Neural progenitor cell (in vitro differentiated cells): ENCODE measurements at regions not wholly inside any gene's neighbourhood (a gene's known extent, or its start where the extent isn't known, plus 50 kb on each side); places are given as distances from the start of the nearest gene placed in this dataset.

Source experiments
- EZH2 ChIP-seq: fragments of 200-600 bp; sonication (generic); IDR thresholded peaks from 2 replicates; pipeline ENCODE4 v1.6.1; 2017; ENCODE audit warnings: antibody characterized with exemption, mild to moderate bottlenecking, moderate library complexity
- EZH2phosphoT487 ChIP-seq: fragments of 200-600 bp; sonication (generic); IDR thresholded peaks from 2 replicates; pipeline ENCODE4 v1.6.1; 2017; ENCODE audit warnings: antibody characterized with exemption
- TF ChIP-seq, protein P1 (sequence below): fragments of 200-600 bp; sonication (generic); IDR thresholded peaks from 2 replicates; pipeline ENCODE4 v1.5.1; 2017; ENCODE audit warnings: antibody characterized with exemption, mild to moderate bottlenecking

DNA sequence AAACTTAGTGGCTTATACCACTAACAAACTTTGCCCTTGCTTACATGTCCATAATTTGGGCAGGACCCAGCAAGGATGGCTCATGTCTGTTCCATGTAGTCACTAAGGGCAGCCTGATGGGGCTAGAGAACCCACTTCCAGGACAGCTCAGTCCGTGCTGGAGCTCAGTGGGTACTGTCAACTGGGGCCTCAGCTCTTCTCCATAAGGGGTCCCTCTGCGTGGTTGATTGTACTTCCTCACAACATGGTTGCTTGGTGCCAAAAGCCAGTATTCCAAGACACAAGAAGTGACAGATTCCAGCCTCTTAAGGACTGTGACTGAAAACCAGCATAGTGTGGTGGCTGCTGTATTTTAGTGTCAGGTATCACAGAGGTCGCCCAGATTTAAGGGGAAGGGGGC lies 675.2 kb downstream of the TBC1D22A start:
- TF ChIP-seq, protein P1, sequence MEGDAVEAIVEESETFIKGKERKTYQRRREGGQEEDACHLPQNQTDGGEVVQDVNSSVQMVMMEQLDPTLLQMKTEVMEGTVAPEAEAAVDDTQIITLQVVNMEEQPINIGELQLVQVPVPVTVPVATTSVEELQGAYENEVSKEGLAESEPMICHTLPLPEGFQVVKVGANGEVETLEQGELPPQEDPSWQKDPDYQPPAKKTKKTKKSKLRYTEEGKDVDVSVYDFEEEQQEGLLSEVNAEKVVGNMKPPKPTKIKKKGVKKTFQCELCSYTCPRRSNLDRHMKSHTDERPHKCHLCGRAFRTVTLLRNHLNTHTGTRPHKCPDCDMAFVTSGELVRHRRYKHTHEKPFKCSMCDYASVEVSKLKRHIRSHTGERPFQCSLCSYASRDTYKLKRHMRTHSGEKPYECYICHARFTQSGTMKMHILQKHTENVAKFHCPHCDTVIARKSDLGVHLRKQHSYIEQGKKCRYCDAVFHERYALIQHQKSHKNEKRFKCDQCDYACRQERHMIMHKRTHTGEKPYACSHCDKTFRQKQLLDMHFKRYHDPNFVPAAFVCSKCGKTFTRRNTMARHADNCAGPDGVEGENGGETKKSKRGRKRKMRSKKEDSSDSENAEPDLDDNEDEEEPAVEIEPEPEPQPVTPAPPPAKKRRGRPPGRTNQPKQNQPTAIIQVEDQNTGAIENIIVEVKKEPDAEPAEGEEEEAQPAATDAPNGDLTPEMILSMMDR = no peak
- no peak for TF ChIP-seq EZH2phosphoT487
- TF ChIP-seq EZH2 = no peak
